ENCODE measurements at regions not wholly inside any gene's neighbourhood (a gene's known extent, or its start where the extent isn't known, plus 50 kb on each side); places are given as distances from the start of the nearest gene placed in this dataset.
"Not testable (repeated sequence)": the region's sequence is repeated elsewhere in the genome, so short reads cannot be mapped to it uniquely, and the experiment has no call there.

DNA sequence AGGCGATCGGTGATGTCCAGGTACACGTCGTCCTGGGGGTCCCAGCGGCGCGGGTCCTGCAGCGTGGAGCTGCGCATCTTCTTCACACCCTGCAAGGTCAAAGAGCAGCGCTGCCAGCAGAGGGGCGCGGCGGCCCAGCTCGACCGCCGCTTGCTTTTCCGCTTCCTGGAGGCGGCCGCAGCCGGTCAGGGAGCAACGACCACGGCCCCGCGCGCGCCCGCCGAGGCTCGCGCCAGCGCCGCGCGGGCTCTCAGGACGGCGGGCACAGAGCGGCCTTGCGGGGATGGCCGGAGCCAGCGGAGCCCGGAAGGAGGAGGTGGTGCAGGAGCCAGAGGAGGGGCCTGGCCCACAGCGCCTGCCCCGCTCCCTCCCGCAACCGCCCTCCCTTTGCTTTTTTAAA is 76.4 kb upstream of the CDC14C start:
- DNase-seq = no peak
- H3K27me3 Mint-ChIP-seq = peaks cover 3% of the 10 kb centered on the region
- CTCF ChIA-PET = no interaction called here
- no peak overlapping the region for H3K27ac Mint-ChIP-seq
- POLR2A ChIA-PET = no interaction called here
- H3K4me1 Mint-ChIP-seq = peaks cover 2% of the 10 kb centered on the region
- H3K4me3 Mint-ChIP-seq = no peak overlapping the region
- H3K36me3 Mint-ChIP-seq (ENCODE audit: low read depth) = no peaks in the 10 kb centered on the region
- no peaks in the 10 kb centered on the region for H3K9me3 Mint-ChIP-seq

DNA sequence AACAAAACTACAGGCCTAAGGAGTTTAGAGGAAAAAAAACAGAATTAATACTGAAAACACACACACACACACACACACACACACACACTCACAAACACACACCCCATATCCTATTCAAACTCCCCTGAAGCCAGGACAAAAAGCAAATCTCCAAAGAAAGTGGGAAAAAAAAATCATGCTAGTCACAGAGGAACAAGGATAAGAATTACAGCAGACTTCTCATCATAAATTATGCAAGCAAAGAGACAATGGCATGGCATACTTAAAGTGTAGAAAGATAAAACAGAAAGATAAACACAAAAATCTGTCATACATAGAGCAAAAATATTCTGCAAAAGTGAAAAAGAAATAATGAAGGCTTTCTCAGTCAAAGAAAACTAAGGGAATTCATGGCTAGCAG is 63.9 kb upstream of the CDC14C start:
- CTCF ChIA-PET; H3K27me3 Mint-ChIP-seq; POLR2A ChIA-PET; H3K4me3 Mint-ChIP-seq; H3K27ac Mint-ChIP-seq; H3K4me1 Mint-ChIP-seq; DNase-seq; H3K36me3 Mint-ChIP-seq (ENCODE audit: low read depth): not testable (repeated sequence)
- H3K9me3 Mint-ChIP-seq = peaks cover 12% of the 10 kb centered on the region

DNA sequence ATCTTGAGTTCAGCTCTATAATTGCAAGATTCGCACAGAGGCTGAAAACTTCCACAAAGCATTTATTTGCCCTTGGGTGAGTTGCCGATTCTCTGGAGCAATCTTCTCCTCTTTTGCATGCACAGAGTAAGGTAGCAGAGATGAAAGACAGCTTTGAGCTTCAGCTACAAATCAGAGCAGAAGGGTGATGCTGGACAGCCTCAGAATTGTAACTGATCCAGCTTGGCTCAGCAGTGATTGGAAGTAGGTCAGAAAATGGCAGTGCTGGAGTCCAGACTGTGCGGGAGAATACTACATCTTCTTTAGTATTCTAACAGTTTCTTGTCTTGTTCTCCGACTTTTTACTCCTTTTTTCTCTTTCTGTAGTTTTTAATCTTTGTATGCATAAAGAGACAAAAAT is 55.4 kb upstream of the CDC14C start:
- Mint-ChIP-seq H3K36me3 (ENCODE audit: low read depth) (no peaks in the 10 kb centered on the region), H3K9me3 (no peaks in the 10 kb centered on the region), H3K4me1 (no peaks in the 10 kb centered on the region), H3K27ac (no peak overlapping the region), H3K27me3 (no peaks in the 10 kb centered on the region), H3K4me3 (no peak overlapping the region)
- CTCF ChIA-PET = no interaction called here
- no peak for DNase-seq
- POLR2A ChIA-PET = no interaction called here

DNA sequence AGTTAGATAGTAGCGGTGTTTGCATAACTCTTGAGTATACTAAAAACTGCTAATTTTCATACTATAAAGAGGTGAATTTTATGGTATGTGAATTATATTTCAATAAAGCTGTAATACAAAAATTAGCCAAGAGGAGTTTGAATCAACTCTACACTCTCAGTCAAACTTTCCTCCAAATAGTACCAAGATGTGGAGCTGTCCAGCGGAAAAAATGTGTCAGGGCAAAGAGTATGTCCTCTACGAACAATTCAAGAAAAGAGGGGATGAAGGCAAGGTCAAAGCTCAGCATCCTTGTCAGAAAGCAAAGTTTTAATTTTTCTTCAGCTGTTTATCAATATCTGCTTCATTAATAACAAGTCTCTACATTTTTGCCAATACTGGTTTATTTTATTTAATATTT is 51.8 kb upstream of the CDC14C start:
- ChIA-PET POLR2A (no interaction called here), CTCF (no interaction called here)
- no peak for DNase-seq
- Mint-ChIP-seq H3K4me3 (no peak overlapping the region), H3K27ac (no peak overlapping the region), H3K9me3 (no peaks in the 10 kb centered on the region), H3K27me3 (no peaks in the 10 kb centered on the region), H3K36me3 (ENCODE audit: low read depth) (no peaks in the 10 kb centered on the region), H3K4me1 (no peaks in the 10 kb centered on the region)
